Activated CD4-positive, alpha-beta T cell treated with anti-CD3 and anti-CD28 coated beads, Interleukin-2, amount 50 U/mL, for 24 hours (primary cell): ENCODE measurements at regions not wholly inside any gene's neighbourhood (a gene's known extent, or its start where the extent isn't known, plus 50 kb on each side); places are given as distances from the start of the nearest gene placed in this dataset.

ENCODE experiments used
- DNase-seq, 2 donors: peaks; one replicate each; pipeline ENCODE4 v3.0.0-alpha.2; 2020; ENCODE audit warnings: low read depth in 1 of 2, low spot score in 1 of 2

- no peak for DNase-seq
Measured at GRCh38 chr12:77421152-77421551, 355.8 kb upstream of the E2F7 start.

- no peak for DNase-seq
Measured at GRCh38 chr12:77409551-77409950, 344.2 kb upstream of the E2F7 start.

DNA sequence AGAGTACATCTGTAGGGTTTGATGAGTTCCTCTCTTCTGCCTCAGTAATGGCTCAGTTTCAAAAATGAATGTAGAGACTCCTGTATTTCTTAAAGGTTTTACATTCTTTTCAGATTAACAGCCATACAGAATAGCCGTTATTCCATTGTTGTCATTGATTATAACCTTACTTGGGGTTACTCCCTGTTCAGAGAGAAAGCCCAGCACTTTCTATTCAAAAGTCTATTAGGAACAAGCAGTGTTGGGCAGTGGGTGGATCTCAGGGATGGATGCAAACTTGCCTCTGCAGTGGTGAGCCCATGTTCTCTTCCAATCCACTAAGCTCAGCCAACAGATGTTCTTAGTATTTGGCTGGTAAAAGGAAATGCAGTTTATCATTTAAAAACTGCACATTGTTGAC, 342.6 kb upstream of the E2F7 start:
- DNase-seq = no peak

DNA sequence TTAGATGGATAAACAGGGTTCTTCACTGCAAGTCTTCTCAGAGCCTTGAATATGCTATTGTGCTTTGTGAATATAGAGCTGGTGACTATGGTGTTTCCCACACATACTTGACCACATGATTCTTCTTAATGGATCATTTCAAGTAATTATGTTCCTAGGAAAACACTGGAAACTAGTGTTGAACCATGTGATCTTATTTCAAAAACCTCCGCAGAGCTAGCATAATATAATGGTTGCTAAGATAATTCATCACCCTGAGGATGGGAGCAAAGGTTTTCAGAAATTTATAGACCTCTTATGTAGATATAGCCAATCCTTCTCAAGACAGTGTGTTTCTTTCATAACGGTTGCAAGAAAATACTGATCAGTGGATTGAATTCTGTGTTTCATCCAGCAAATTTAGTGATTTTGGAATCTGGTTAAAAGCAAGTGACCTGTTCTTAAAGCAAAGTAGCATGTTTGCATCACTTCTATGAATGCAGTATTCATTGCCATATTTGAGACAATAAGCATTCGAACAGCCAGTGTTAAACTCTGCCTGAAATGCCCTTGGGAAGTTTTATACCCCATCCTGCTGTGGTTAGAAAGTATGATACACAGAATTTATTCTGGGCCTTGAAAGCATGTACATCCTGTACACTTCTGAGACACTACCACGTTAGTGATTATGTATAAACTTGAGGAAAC, 341.0 kb upstream of the E2F7 start:
- DNase-seq = no peak

DNA sequence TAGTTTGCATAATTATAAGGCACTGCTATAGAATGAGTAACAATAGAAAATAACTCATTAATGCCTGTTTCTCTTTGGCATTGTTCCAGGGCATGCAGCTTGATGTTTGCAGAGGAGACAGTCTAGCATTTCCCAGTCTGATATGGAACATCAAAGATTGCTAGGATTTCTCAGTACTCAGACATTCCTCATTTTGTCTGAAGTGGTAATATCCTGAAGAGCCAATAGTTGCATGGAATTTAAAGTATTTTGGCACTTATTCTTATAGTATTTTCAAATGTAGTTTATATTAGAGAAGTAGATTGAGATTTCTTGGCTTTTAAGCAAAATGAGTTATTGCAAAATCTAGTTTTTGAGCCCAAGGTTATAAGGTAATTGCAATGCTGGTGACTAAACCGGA, 337.3 kb upstream of the E2F7 start:
- DNase-seq = no peak

DNA sequence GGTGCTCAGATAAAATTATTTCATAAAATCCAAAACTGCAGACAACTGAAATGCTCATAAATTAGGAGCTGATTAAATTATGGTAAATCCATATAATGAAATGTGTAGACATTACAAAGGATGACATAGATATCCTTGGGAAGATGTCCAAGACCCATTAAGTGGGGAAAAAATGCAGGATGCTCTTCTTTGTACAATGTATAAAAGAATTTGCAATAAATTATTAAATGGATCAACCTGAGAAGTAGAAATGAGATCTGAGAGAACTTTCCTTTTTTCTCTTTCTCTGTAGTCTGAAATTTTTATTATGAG, 336.4 kb upstream of the E2F7 start:
- DNase-seq = no peak

GRCh38 chr12:77401064-77401769, 335.8 kb upstream of the E2F7 start:
- DNase-seq = no peak

- DNase-seq = no peak
Measured at GRCh38 chr12:77392467-77393088, 327.2 kb upstream of the E2F7 start.

- DNase-seq = no peak
Measured at GRCh38 chr12:77388445-77389265, 323.3 kb upstream of the E2F7 start.

- no peak for DNase-seq
Measured at GRCh38 chr12:77387671-77388070, 322.3 kb upstream of the E2F7 start.

DNA sequence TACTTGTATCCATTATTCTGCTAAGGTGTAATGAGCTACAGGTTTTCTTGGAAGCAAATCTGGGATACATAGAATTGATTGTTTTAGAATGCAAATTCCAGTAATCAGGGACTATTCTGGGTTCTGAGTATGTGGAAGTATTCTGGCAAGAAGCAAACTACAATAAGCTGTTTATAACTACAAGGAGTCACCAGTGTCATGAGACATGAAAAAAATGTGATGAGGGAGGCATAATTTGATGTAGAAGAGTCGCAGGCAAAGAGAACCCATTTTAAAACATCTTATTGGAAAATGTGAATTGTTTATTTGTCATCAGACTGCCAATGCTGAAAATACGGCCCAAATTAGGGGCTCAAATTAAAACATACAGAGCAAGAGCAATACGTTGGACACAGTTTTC, 321.8 kb upstream of the E2F7 start:
- no peak for DNase-seq

- no peak for DNase-seq
Measured at GRCh38 chr12:77384941-77385340, 319.6 kb upstream of the E2F7 start.

DNA sequence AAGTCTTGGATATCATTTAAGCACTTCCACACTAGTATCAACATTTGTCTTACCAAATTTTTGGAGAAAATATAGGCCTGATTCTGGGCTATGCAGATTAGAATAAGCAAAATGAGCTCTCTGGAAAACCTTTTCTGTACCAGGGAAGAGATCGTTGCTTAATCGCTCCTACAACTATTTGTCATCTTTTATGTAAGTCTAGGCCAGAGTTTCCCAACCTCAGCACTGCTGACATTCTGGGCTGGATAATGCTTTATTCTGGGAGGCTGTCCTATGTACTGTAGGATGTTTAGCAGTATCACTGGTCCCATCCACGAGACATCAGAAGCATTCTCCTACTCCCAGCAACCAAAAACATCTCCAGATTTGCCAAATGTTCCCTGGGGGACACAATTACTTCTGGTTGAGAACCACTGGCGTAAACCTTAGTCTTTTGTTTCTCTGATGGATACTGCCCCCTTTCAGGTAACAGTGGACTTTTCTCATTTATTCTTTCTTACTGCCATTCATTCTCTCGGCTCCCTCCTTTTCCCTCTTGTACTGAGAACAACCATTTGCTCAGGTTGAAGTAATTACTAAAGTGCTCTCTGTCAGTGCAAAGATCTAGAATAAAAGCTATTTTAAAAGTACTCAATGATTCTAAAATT, 316.9 kb upstream of the E2F7 start:
- DNase-seq = no peak

DNA sequence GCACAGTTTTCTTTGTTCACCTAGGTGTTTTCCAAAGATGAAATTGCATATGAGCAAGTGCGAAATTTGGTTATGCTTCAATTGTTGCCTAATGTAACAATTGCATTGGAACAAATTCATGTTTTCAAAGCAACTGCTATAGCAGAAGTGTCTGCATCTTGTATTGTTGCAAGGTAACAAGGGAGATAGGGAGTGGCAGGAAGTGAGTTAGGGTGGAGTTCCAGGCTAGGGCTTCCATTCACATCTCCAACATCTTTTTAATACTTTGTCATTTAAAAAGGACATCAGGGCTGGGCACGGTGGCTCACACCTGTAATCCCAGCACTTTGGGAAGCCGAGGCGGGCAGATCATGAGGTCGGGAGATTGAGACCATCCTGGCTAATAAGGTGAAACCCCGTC, 312.3 kb upstream of the E2F7 start:
- DNase-seq = no peak

- no peak for DNase-seq
Measured at GRCh38 chr12:77377116-77377515, 311.7 kb upstream of the E2F7 start.

DNA sequence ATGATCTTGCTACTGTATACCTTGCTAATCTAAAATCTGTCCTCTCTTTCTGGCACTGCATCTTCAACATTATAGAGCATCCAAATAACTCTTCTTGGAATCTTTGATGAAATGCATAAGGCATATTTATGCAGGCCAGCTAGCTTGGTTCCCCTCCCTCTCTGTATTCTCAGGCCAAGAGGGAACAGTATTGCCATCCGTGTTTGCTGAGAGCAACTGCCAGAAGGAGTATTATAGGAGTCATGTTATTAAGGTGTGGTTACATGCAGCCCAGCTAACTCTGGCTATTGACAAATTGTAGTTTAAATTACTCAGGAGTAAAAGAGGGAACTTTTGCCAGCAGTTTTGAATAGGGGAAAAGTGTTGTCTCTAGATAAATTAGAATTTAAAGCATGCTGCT, 309.3 kb upstream of the E2F7 start:
- DNase-seq = no peak

- no peak for DNase-seq
Measured at GRCh38 chr12:77372494-77372893, 307.1 kb upstream of the E2F7 start.

GRCh38 chr12:77372026-77372425, 306.7 kb upstream of the E2F7 start:
- no peak for DNase-seq

DNA sequence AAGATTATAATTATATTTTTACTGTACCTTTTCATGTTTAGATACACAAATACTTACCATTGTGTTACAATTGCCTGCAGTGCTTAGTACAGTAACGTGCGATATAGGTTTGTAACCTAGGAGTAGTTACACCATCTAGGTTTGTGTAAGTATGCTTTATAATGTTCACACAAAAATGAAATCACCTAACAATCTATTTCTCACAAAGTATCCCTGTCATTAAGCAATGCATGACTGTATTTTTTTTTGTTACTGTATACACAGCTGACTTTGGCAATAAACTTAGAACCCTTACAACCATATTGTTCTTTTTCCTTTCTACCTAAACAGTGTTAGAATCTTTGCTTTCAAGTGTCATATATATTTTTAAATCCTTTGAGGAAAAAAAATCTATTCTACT, 303.0 kb upstream of the E2F7 start:
- DNase-seq = no peak

- DNase-seq = no peak
Measured at GRCh38 chr12:77366616-77367015, 301.2 kb upstream of the E2F7 start.

DNA sequence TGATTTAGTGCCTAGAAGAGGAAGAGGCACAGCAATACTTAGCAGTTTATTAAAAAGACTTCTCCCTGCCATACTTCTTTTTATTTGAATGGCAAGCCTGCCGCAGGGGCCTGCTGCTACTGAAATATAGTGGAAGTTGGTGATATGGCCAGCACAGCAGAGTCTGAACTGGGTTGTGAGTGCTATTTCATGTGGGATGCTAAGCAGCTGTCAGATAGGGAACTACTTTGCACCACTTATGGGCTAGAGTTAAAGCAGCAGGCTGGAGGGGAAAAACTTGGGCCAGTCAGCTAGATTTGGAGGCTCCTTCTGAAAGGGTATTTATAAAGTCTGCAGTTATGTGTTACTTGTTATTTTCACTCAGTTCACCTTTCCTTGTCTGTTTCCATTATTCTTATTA, 299.0 kb upstream of the E2F7 start:
- no peak for DNase-seq
